ENCODE measurements at regions not wholly inside any gene's neighbourhood (a gene's known extent, or its start where the extent isn't known, plus 50 kb on each side); places are given as distances from the start of the nearest gene placed in this dataset.

GRCh38 chr5:167351316-167351715 is 940.1 kb upstream of the WWC1 start:
- WGBS, 2 donors: 88 to 95% methylated on average over 4 of the region's 4 CpGs

GRCh38 chr5:167352801-167353200 is 938.6 kb upstream of the WWC1 start:
- Histone ChIP-seq H3K4me1 (no peaks in the 10 kb centered on the region), H3K36me3 (no peaks in the 10 kb centered on the region), H3K9me3 (no peaks in the 10 kb centered on the region), H3K4me3 (replicated peaks in 1 of 3) (no peak overlapping the region), H3K27ac (no peak overlapping the region), H3K27me3 (no peaks in the 10 kb centered on the region)
- TF ChIP-seq POLR2A (IDR thresholded peaks at IDR 0.05): no peak
- TF ChIP-seq CTCF (IDR thresholded peaks at IDR 0.05): no peak
- no peak for DNase-seq
- WGBS, 2 donors: 79 to 90% methylated on average over 10 of the region's 10 CpGs
- intact Hi-C loops (cut with DNase I): no loop called here

More at GRCh38 chr5:167351316-167351715, 940.1 kb upstream of the WWC1 start:
- no peaks in the 10 kb centered on the region for H3K36me3 ChIP-seq
- no peak for TF ChIP-seq POLR2A (IDR thresholded peaks at IDR 0.05)
- TF ChIP-seq CTCF (IDR thresholded peaks at IDR 0.05): no peak
- no peaks in the 10 kb centered on the region for H3K9me3 ChIP-seq
- intact Hi-C loops (cut with DNase I): no loop called here
- H3K4me3 ChIP-seq (replicated peaks in 1 of 3): no peak overlapping the region
- no peak for DNase-seq
- H3K27me3 ChIP-seq: no peaks in the 10 kb centered on the region
- no peak overlapping the region for H3K27ac ChIP-seq
- no peaks in the 10 kb centered on the region for H3K4me1 ChIP-seq

GRCh38 chr5:167355346-167355745 is 936.1 kb upstream of the WWC1 start:
- intact Hi-C loops (cut with DNase I): no loop called here

GRCh38 chr5:167356374-167356773 is 935.1 kb upstream of the WWC1 start:
- no peak for TF ChIP-seq POLR2A (IDR thresholded peaks at IDR 0.05)
- H3K4me1 ChIP-seq: no peaks in the 10 kb centered on the region
- H3K4me3 ChIP-seq (replicated peaks in 1 of 3): no peak overlapping the region
- intact Hi-C loops (cut with DNase I): no loop called here
- 83 to 90% methylated on average over 1 of the region's 1 CpG for WGBS, 2 donors
- no peak overlapping the region for H3K27ac ChIP-seq
- DNase-seq: no peak
- no peaks in the 10 kb centered on the region for H3K36me3 ChIP-seq
- H3K27me3 ChIP-seq: no peaks in the 10 kb centered on the region
- no peaks in the 10 kb centered on the region for H3K9me3 ChIP-seq

More at GRCh38 chr5:167355346-167355745, 936.1 kb upstream of the WWC1 start:
- TF ChIP-seq POLR2A (IDR thresholded peaks at IDR 0.05): no peak
- TF ChIP-seq CTCF (IDR thresholded peaks at IDR 0.05): no peak
- no peak overlapping the region for H3K4me3 ChIP-seq (replicated peaks in 1 of 3)
- no peak overlapping the region for H3K27ac ChIP-seq
- H3K9me3 ChIP-seq: no peaks in the 10 kb centered on the region
- DNase-seq: no peak
- H3K4me1 ChIP-seq: no peaks in the 10 kb centered on the region
- no peaks in the 10 kb centered on the region for H3K27me3 ChIP-seq
- 61 to 66% methylated on average over 5 of the region's 5 CpGs for WGBS, 2 donors
- H3K36me3 ChIP-seq: no peaks in the 10 kb centered on the region

- TF ChIP-seq POLR2A (IDR thresholded peaks at IDR 0.05): no peak
- TF ChIP-seq CTCF (IDR thresholded peaks at IDR 0.05): no peak
- Histone ChIP-seq H3K36me3 (no peaks in the 10 kb centered on the region), H3K9me3 (no peaks in the 10 kb centered on the region), H3K4me3 (replicated peaks in 1 of 3) (no peak overlapping the region), H3K4me1 (no peaks in the 10 kb centered on the region), H3K27me3 (no peaks in the 10 kb centered on the region), H3K27ac (no peak overlapping the region)
- WGBS, 2 donors: 36 to 38% methylated on average over 6 of the region's 6 CpGs
- intact Hi-C loops (cut with DNase I): no loop called here
- no peak for DNase-seq
These were observed 932.5 kb upstream of the WWC1 start for GRCh38 chr5:167358868-167359492.

Measured in thyroid gland (tissue), 4 donors.